Spleen (tissue), 7 donors: ENCODE measurements at regions not wholly inside any gene's neighbourhood (a gene's known extent, or its start where the extent isn't known, plus 50 kb on each side); places are given as distances from the start of the nearest gene placed in this dataset.

Source experiments
- POLR2A ChIP-seq, 3 donors: fragments of 450-650 bp; IDR thresholded peaks; one replicate each; pipeline ENCODE4 v1.5.1; 2017; ENCODE audit warnings: antibody characterized with exemption in 3 of 3, mild to moderate bottlenecking in 1 of 3
- POLR2AphosphoS5 ChIP-seq, 3 donors: sonication (generic); formaldehyde crosslinking; IDR thresholded peaks; one replicate each; pipeline ENCODE4 v1.5.1; 2017; ENCODE audit warnings: antibody characterized with exemption in 3 of 3
- TF ChIP-seq, protein P1 (sequence below), 11 experiments: fragments of 200-600 bp in 7 of 11; fragments of 450-650 bp in 4 of 11; sonication (generic) in 4 of 11; IDR thresholded peaks in 8 of 11; conservative IDR thresholded peaks in 3 of 11; 1 replicate in 7 of 11; 2 replicates in 4 of 11; pipeline versions ENCODE4 v1.4.0 to v1.8.0; 2016 to 2021; ENCODE audit warnings: antibody characterized with exemption in 11 of 11, inconsistent platforms in 4 of 11, mild to moderate bottlenecking in 1 of 11
- donor health status: DM: no; HTN: no; CAD: no; lungs with moderate emphysema.
- donor health status: DM: no; HTN: no; CAD: no.
- donor health status: DM: no; HTN: no; CAD: no.

DNA sequence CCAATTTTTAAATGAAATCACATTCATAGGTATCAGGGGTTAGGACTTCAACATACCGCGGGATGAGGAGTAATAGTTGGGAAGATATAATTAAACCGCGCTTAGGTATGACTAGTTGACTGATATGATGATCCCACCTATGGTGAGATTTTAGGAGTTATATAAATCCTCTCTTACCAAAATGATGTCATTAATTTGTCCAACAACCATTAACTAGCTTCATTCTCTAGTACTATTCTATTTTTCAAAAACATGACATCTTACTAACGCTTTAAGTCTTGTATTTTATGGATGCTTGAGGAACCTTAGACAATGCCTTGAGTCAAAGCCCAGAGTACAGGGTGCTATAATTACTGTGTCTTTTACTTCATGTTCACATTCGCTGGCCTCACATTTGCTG lies 59.6 kb upstream of the PIK3R1 start:
- TF ChIP-seq, protein P1, sequence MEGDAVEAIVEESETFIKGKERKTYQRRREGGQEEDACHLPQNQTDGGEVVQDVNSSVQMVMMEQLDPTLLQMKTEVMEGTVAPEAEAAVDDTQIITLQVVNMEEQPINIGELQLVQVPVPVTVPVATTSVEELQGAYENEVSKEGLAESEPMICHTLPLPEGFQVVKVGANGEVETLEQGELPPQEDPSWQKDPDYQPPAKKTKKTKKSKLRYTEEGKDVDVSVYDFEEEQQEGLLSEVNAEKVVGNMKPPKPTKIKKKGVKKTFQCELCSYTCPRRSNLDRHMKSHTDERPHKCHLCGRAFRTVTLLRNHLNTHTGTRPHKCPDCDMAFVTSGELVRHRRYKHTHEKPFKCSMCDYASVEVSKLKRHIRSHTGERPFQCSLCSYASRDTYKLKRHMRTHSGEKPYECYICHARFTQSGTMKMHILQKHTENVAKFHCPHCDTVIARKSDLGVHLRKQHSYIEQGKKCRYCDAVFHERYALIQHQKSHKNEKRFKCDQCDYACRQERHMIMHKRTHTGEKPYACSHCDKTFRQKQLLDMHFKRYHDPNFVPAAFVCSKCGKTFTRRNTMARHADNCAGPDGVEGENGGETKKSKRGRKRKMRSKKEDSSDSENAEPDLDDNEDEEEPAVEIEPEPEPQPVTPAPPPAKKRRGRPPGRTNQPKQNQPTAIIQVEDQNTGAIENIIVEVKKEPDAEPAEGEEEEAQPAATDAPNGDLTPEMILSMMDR (IDR thresholded peaks at IDR 0.05 in 8 of 11, conservative IDR thresholded peaks at IDR 0.05 in 3 of 11), result no peak
- no peak for TF ChIP-seq POLR2A (IDR thresholded peaks at IDR 0.05)
- TF ChIP-seq POLR2AphosphoS5 (IDR thresholded peaks at IDR 0.05), result no peak
